Loucy (cell line): ENCODE measurements at regions not wholly inside any gene's neighbourhood (a gene's known extent, or its start where the extent isn't known, plus 50 kb on each side); places are given as distances from the start of the nearest gene placed in this dataset.

Experiments
- CTCF ChIP-seq: fragments of 200-600 bp; sonication (generic); conservative IDR thresholded peaks from 2 replicates; pipeline ENCODE4 v1.5.1; 2014; ENCODE audit warnings: mild to moderate bottlenecking, antibody characterized with exemption, low read length
- EZH2phosphoT487 ChIP-seq: fragments of 200-600 bp; IDR thresholded peaks from 2 replicates; pipeline ENCODE4 v1.6.1; 2018; ENCODE audit warnings: antibody characterized with exemption, mild to moderate bottlenecking, moderate library complexity, borderline replicate concordance

DNA sequence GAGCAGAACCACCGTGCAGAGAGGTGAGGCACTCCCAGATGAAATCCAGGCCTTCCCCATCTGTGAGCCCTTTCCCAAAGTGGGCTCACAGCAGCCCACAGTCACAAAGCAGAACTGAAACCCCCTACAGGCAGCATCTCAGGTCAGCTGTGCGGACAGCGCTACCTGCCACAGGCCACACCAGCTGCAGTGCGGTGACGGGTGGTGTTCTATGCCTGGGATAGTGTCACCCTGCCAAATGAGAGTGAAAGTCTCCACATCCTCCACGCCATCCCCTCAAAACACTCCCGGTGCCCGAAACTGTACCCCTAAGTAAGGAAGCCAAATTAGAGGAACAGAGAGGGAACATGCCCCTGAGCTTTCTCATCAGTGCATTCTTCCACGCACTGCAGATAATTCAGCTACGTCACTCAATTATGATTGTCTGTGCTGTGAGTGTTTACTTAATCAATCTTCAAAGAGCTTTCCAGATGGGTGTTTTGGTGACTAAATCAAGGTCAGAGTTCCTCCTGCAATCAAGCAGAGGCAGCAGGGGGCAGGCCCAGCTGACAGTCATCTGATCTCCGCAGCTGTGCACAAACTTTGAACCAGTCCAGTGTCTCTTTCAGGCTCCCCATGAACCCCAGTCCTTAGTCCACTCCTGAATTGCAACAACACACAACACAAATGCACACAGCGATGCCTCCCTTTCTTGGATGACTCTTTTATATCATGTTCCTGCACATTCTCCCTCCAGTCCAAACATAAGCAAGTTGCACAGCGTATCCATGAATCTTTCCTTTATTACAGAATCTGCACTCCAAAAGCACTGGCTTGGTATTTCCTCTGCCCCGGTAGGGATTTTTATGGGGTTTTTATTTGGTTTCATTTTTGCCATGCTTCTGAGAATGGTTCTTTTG is 150.0 kb downstream of the TOMM20 start:
- TF ChIP-seq CTCF (no peak), EZH2phosphoT487 (no peak)
